ENCODE measurements at regions not wholly inside any gene's neighbourhood (a gene's known extent, or its start where the extent isn't known, plus 50 kb on each side); places are given as distances from the start of the nearest gene placed in this dataset.

GRCh38 chr6:79403563-79403962 is 133.7 kb downstream of the LCA5 start:
- TF ChIP-seq POLR2A (IDR thresholded peaks at IDR 0.05) (no peak), CTCF (IDR thresholded peaks at IDR 0.05) (no peak)

All from testis (tissue), 2 donors.